A549 (cell line): ENCODE measurements at regions not wholly inside any gene's neighbourhood (a gene's known extent, or its start where the extent isn't known, plus 50 kb on each side); places are given as distances from the start of the nearest gene placed in this dataset.
A peak's percentile ranks its signal among the peaks of the same experiment; 100 is the strongest.

Experiments used
- ATAC-seq, 2 experiments: fragments of 200-7000 bp in 1 of 2; fragments of >200 bp in 1 of 2; cut with Nextera tagmentation in 1 of 2; cut with Tn5 transposase in 1 of 2; 3 replicates each; pipeline versions ENCODE4 v1.8.0 to v1.9.1; 2018 to 2020; ENCODE audit warnings: mild to moderate bottlenecking in 1 of 2, moderate library complexity in 1 of 2
- CTCF ChIA-PET: fragments of 300-600 bp; sonication (Branson Sonifier 250); formaldehyde crosslinking; extraction: SDS; loops from one replicate; lab custom pipeline; 2021; ENCODE audit warnings: antibody characterized with exemption, inconsistent platforms; lab: Yijun Ruan, JAX
- POLR2A ChIA-PET: fragments of 350-600 bp; formaldehyde crosslinking; extraction: SDS; loops from one replicate; lab custom pipeline; 2021; ENCODE audit warnings: antibody characterized with exemption, inconsistent platforms; lab: Yijun Ruan, JAX
- DNase-seq, 2 experiments: peaks; one replicate each; pipeline versions ENCODE4 v3.0.0 to v3.0.0-alpha.2; 2011 to 2016; ENCODE audit warnings: low read depth in 1 of 2, low spot score in 1 of 2
- FAIRE-seq: peaks from 2 replicates; lab custom pipeline; 2011; peaks lifted over from hg19 to GRCh38; lab: Jason Lieb, UNC
- H3K27ac ChIP-seq, 2 experiments: fragments of >200 bp; sonication (Bioruptor Twin); formaldehyde crosslinking; 3 replicates each; pipeline ENCODE4 v1.5.1; 2016 to 2017
- H3K4me1 ChIP-seq: fragments of >200 bp; sonication (Bioruptor Twin); formaldehyde crosslinking; 3 replicates; pipeline ENCODE4 v1.6.1; 2016
- H3K4me2 ChIP-seq: fragments of >200 bp; sonication (Bioruptor Twin); formaldehyde crosslinking; 3 replicates; pipeline ENCODE4 v1.6.1; 2016
- H3K4me3 ChIP-seq: fragments of >200 bp; sonication (Bioruptor Twin); formaldehyde crosslinking; 3 replicates; pipeline ENCODE4 v1.5.1; 2016
- H3K9me3 ChIP-seq: fragments of >200 bp; sonication (Bioruptor Twin); formaldehyde crosslinking; 3 replicates; pipeline ENCODE4 v1.6.1; 2016
- CBX2 ChIP-seq: fragments of 200-600 bp; sonication (generic); IDR thresholded peaks from 2 replicates; pipeline ENCODE4 v1.6.1; 2016; ENCODE audit warnings: low read depth, mild to moderate bottlenecking, borderline replicate concordance
- CBX8 ChIP-seq: fragments of 200-600 bp; sonication (generic); IDR thresholded peaks from 2 replicates; pipeline ENCODE4 v1.6.1; 2016
- CEBPB ChIP-seq, 2 experiments: fragments of >200 bp in 1 of 2; sonication (Bioruptor Twin) in 1 of 2; formaldehyde crosslinking in 1 of 2; IDR thresholded peaks; 2 replicates each; pipeline ENCODE4 v1.6.1; 2012 to 2016
- CHD2 ChIP-seq: fragments of 150-350 bp; IDR thresholded peaks from 2 replicates; pipeline ENCODE4 v1.6.1; 2014; ENCODE audit warnings: low read length; ENCODE audit not compliant: partially characterized antibody
- FOSB ChIP-seq: fragments of 250-450 bp; sonication (Bioruptor Pico); IDR thresholded peaks from 2 replicates; pipeline ENCODE4 v1.5.0; 2020; ENCODE audit warnings: mild to moderate bottlenecking, moderate library complexity
- FOSL2 ChIP-seq, 2 experiments: fragments of 450-650 bp in 1 of 2; fragments of >200 bp in 1 of 2; sonication (Bioruptor Twin) in 1 of 2; formaldehyde crosslinking; IDR thresholded peaks; 2 replicates each; pipeline versions ENCODE4 v1.5.0 to v1.6.1; 2016 to 2020; ENCODE audit warnings: mild to moderate bottlenecking in 1 of 2, moderate library complexity in 1 of 2
- HDAC2 ChIP-seq: fragments of 200-600 bp; sonication (generic); IDR thresholded peaks from 2 replicates; pipeline ENCODE4 v1.6.1; 2016
- HOXA7 ChIP-seq: fragments of 250-450 bp; sonication (Bioruptor Pico); IDR thresholded peaks from 2 replicates; pipeline ENCODE4 v1.5.0; 2020; ENCODE audit warnings: mild to moderate bottlenecking, moderate library complexity
- HOXB13 ChIP-seq: fragments of 250-450 bp; sonication (Bioruptor Pico); IDR thresholded peaks from 2 replicates; pipeline ENCODE4 v1.5.0; 2020; ENCODE audit warnings: low read depth, mild to moderate bottlenecking, moderate library complexity
- JUN ChIP-seq, 2 experiments: fragments of >200 bp; sonication (Bioruptor Twin); formaldehyde crosslinking; IDR thresholded peaks; 2 replicates in 1 of 2; 3 replicates in 1 of 2; pipeline ENCODE4 v1.6.1; 2016 to 2017
- JUNB ChIP-seq: fragments of >200 bp; sonication (Bioruptor Twin); formaldehyde crosslinking; IDR thresholded peaks from 2 replicates; pipeline ENCODE4 v1.6.1; 2016
- MAFK ChIP-seq: fragments of 450-650 bp; IDR thresholded peaks from 2 replicates; pipeline ENCODE4 v1.6.1; 2014; ENCODE audit not compliant: partially characterized antibody
- NFE2L2 ChIP-seq: fragments of 150-350 bp; conservative IDR thresholded peaks from 2 replicates; pipeline ENCODE4 v1.6.1; 2014; ENCODE audit warnings: low read length
- NPAS2 ChIP-seq: fragments of 250-450 bp; sonication (Bioruptor Pico); IDR thresholded peaks from 2 replicates; pipeline ENCODE4 v1.8.0; 2022; ENCODE audit warnings: mild to moderate bottlenecking, moderate library complexity, borderline replicate concordance
- POLR2A ChIP-seq: IDR thresholded peaks from 2 replicates; pipeline ENCODE4 v1.6.1; 2012; ENCODE audit warnings: mild to moderate bottlenecking, low read length
- POLR2AphosphoS2 ChIP-seq: conservative IDR thresholded peaks from 2 replicates; pipeline ENCODE4 v1.6.1; 2012; ENCODE audit warnings: low read length, improper control_type of control experiment, inconsistent platforms
- RARB ChIP-seq: fragments of 250-450 bp; sonication (Bioruptor Pico); IDR thresholded peaks from 2 replicates; pipeline ENCODE4 v1.8.0; 2021; ENCODE audit warnings: mild to moderate bottlenecking, moderate library complexity
- RCOR1 ChIP-seq: fragments of 150-350 bp; IDR thresholded peaks from 2 replicates; pipeline ENCODE4 v1.6.1; 2014; ENCODE audit warnings: antibody characterized with exemption, low read length, low read depth
- RNF2 ChIP-seq: fragments of 200-600 bp; sonication (generic); IDR thresholded peaks from 2 replicates; pipeline ENCODE4 v1.6.1; 2016; ENCODE audit warnings: low read depth, mild to moderate bottlenecking, antibody characterized with exemption, moderate library complexity, borderline replicate concordance
- SREBF2 ChIP-seq: fragments of 450-650 bp; IDR thresholded peaks from 2 replicates; pipeline ENCODE4 v1.6.1; 2014; ENCODE audit warnings: mild to moderate bottlenecking, moderate library complexity
- ZC3H11A ChIP-seq: fragments of 450-650 bp; IDR thresholded peaks from 2 replicates; pipeline ENCODE4 v1.6.1; 2014; ENCODE audit warnings: antibody characterized with exemption, mild to moderate bottlenecking
- WGBS: methylation state at CpG from one replicate; pipeline ENCODE4 v1.1.6; 2017; ENCODE audit errors: missing lambda C conversion rate; 5-methylcytosine and 5-hydroxymethylcytosine counted together
- TF ChIP-seq, protein P1 (sequence below): fragments of 450-650 bp; IDR thresholded peaks from 2 replicates; pipeline ENCODE4 v1.6.1; 2014; ENCODE audit warnings: antibody characterized with exemption
- TF ChIP-seq, protein P2 (sequence below): fragments of >200 bp; sonication (Bioruptor Twin); formaldehyde crosslinking; IDR thresholded peaks from 3 replicates; pipeline ENCODE4 v1.6.1; 2016
- TF ChIP-seq, protein P3 (sequence below): IDR thresholded peaks from 2 replicates; pipeline ENCODE4 v1.6.1; 2012; ENCODE audit warnings: low read depth, borderline replicate concordance
- TF ChIP-seq, protein P4 (sequence below): fragments of 250-450 bp; sonication (Bioruptor Pico); IDR thresholded peaks from 2 replicates; pipeline ENCODE4 v1.5.0; 2020; ENCODE audit warnings: low read depth, mild to moderate bottlenecking, moderate library complexity
- TF ChIP-seq, protein P5 (sequence below): IDR thresholded peaks from 2 replicates; pipeline ENCODE4 v1.6.1; 2012

DNA sequence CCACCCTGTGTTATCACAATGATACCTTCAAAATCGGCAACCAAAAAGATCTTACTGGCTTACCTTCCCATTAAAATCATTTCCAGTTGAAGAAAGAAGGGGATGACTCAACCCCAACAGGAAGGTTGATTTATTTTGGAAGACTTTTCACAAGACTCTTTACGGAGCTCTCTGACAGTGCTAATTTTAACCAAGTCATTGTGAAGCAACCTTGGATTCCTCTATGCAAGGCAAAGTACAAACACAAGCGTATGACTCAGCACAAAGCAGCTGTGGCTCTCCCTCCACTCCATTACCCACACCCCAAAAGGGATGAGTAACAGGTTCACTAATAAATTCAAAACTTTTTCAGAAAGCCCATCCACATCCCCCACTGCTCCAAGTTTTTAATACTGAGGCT, 213.8 kb upstream of the FGF13 start:
- DNase-seq (peak in 1 of 2 experiments; percentile 44), ATAC-seq (peak; percentile 68 to 82), FAIRE-seq (no peak)
- peak overlapping the region; percentile 30; the same call in 1 of the 3 replicates for H3K4me2 ChIP-seq
- H3K4me3 ChIP-seq: no peak overlapping the region
- no peaks in the 10 kb centered on the region for H3K9me3 ChIP-seq
- H3K4me1 ChIP-seq: 0 out of 3 replicates have a peak, but pooled peaks cover 3% of the 10 kb centered on the region
- TF ChIP-seq ZC3H11A: no peak
- 0 out of 2 replicates have a peak, but pooled peaks have one; percentile 13 for TF ChIP-seq NFE2L2
- peak; percentile 76 for TF ChIP-seq MAFK
- no peak for TF ChIP-seq RARB (CRISPR knock-in tag)
- ChIA-PET CTCF (interaction anchor here (0.6 kb wide), 1 partner anchor 893 kb away, joined by 5 read pairs; no protein-coding TSS in a partner anchor), POLR2A (no interaction called here)
- 4% methylated on average over 3 of the region's 3 CpGs for WGBS
- H3K27ac ChIP-seq: no peak overlapping the region

DNA sequence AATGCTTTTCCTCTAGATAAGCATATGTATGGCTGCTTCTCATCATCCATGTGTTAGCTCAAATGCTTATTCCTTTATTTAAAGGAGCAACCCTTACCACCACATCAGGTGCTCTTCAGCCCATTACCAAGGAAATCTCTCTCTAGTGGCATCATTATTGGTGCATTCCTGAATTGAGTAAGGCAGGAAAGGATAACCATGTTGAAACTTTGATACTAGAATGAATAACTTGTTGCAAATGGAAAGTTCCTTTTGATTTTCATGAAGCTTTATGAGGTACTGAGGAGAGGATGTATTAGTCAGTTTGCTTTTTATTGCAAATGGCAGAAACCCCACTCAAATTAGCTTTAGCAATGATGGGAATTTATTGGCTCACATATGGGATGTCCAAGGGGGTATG, 212.3 kb upstream of the FGF13 start:
- FAIRE-seq: no peak

DNA sequence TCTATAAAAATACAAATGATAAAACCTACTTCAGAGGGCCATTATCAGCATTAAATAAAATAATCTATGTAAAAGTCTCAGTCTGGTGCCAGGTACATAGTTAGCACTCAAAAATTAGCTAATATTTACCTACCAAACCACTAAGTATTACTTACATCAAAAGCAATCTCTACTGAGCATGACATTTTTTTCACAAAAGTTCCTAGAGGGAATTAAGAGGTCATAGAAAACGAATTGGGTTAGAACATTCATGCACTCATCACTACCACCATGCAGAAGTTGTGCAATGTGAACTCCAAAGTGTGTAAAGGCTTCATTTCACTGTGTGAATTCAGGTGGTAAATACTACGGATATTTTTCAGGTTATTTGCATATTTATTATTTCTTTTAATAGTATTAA, 209.5 kb upstream of the FGF13 start:
- POLR2A ChIA-PET: no interaction called here
- no peak for TF ChIP-seq CHD2
- TF ChIP-seq, protein P1, sequence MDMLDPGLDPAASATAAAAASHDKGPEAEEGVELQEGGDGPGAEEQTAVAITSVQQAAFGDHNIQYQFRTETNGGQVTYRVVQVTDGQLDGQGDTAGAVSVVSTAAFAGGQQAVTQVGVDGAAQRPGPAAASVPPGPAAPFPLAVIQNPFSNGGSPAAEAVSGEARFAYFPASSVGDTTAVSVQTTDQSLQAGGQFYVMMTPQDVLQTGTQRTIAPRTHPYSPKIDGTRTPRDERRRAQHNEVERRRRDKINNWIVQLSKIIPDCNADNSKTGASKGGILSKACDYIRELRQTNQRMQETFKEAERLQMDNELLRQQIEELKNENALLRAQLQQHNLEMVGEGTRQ: no peak
- no peak for TF ChIP-seq POLR2AphosphoS2
- TF ChIP-seq JUNB: no peak
- TF ChIP-seq, protein P2, sequence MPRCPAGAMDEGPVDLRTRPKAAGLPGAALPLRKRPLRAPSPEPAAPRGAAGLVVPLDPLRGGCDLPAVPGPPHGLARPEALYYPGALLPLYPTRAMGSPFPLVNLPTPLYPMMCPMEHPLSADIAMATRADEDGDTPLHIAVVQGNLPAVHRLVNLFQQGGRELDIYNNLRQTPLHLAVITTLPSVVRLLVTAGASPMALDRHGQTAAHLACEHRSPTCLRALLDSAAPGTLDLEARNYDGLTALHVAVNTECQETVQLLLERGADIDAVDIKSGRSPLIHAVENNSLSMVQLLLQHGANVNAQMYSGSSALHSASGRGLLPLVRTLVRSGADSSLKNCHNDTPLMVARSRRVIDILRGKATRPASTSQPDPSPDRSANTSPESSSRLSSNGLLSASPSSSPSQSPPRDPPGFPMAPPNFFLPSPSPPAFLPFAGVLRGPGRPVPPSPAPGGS: no peak
- FAIRE-seq: no peak

More for the DNA sequence above, 212.3 kb upstream of the FGF13 start:
- no peak for TF ChIP-seq HDAC2
- TF ChIP-seq CBX8: no peak
- TF ChIP-seq NPAS2: no peak
- TF ChIP-seq, protein P2: no peak
- no peak for TF ChIP-seq RNF2
- TF ChIP-seq CBX2: no peak
- no peak for TF ChIP-seq JUN (IDR thresholded peaks at IDR 0.05)
- TF ChIP-seq CEBPB (IDR thresholded peaks at IDR 0.05): no peak
- TF ChIP-seq FOSB (CRISPR knock-in tag): no peak
- no peak for TF ChIP-seq HOXA7 (CRISPR knock-in tag)
- no peak for TF ChIP-seq FOSL2 (IDR thresholded peaks at IDR 0.05)
- no peak for TF ChIP-seq FOSL2 (CRISPR knock-in tag; IDR thresholded peaks at IDR 0.05)
- no peak for TF ChIP-seq HOXB13
- no peak for TF ChIP-seq RCOR1
- no peak for TF ChIP-seq SREBF2
- TF ChIP-seq POLR2A: no peak
- TF ChIP-seq, protein P3, sequence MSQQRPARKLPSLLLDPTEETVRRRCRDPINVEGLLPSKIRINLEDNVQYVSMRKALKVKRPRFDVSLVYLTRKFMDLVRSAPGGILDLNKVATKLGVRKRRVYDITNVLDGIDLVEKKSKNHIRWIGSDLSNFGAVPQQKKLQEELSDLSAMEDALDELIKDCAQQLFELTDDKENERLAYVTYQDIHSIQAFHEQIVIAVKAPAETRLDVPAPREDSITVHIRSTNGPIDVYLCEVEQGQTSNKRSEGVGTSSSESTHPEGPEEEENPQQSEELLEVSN: no peak
- no peak for TF ChIP-seq MAFK
- TF ChIP-seq, protein P4, sequence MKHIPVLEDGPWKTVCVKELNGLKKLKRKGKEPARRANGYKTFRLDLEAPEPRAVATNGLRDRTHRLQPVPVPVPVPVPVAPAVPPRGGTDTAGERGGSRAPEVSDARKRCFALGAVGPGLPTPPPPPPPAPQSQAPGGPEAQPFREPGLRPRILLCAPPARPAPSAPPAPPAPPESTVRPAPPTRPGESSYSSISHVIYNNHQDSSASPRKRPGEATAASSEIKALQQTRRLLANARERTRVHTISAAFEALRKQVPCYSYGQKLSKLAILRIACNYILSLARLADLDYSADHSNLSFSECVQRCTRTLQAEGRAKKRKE (CRISPR knock-in tag): no peak
- TF ChIP-seq, protein P5, sequence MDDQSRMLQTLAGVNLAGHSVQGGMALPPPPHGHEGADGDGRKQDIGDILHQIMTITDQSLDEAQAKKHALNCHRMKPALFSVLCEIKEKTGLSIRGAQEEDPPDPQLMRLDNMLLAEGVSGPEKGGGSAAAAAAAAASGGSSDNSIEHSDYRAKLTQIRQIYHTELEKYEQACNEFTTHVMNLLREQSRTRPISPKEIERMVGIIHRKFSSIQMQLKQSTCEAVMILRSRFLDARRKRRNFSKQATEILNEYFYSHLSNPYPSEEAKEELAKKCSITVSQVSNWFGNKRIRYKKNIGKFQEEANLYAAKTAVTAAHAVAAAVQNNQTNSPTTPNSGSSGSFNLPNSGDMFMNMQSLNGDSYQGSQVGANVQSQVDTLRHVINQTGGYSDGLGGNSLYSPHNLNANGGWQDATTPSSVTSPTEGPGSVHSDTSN: no peak
- no peak overlapping the region for H3K4me2 ChIP-seq
- ChIA-PET POLR2A (no interaction called here), CTCF (interaction anchor here (0.6 kb wide), 1 partner anchor 16 kb away, joined by 3 read pairs; no protein-coding TSS in a partner anchor)
- H3K9me3 ChIP-seq: no peaks in the 10 kb centered on the region
- no peak overlapping the region for H3K4me3 ChIP-seq
- no peak for DNase-seq
- H3K4me1 ChIP-seq: 0 out of 3 replicates have a peak, but pooled peaks cover 3% of the 10 kb centered on the region
- H3K27ac ChIP-seq: no peak overlapping the region
- no peak for ATAC-seq

More for the DNA sequence above, 209.5 kb upstream of the FGF13 start:
- no peak overlapping the region for H3K27ac ChIP-seq
- H3K9me3 ChIP-seq: no peaks in the 10 kb centered on the region
- no peak for ATAC-seq
- no peak for DNase-seq
- no peak overlapping the region for H3K4me3 ChIP-seq
- 0 out of 3 replicates have a peak, but pooled peaks cover 3% of the 10 kb centered on the region for H3K4me1 ChIP-seq
- H3K4me2 ChIP-seq: no peak overlapping the region
- WGBS: 0% methylated on average over 2 of the region's 2 CpGs
- CTCF ChIA-PET: no interaction called here
